ENCODE measurements at regions not wholly inside any gene's neighbourhood (a gene's known extent, or its start where the extent isn't known, plus 50 kb on each side); places are given as distances from the start of the nearest gene placed in this dataset.

GRCh38 chr20:12095180-12095920 is 177.7 kb downstream of the BTBD3 start:
- H3K9ac ChIP-seq (ENCODE audit: insufficient read depth, low read length, poor library complexity, severe bottlenecking), result no peak overlapping the region
- peaks cover 0 to 5% (median 0%) of the 10 kb centered on the region in 7 donors for H3K9me3 Mint-ChIP-seq
- TF ChIP-seq CTCF (IDR thresholded peaks at IDR 0.05), result no peak
- H3K4me1 ChIP-seq (ENCODE audit: control insufficient read depth in 1 of 2, insufficient read depth in 2 of 2, low read length in 2 of 2), result peaks cover 9 to 10% of the 10 kb centered on the region in 2 donors
- H3K4me2 ChIP-seq (replicated peaks; ENCODE audit: extremely low read depth, low read length, poor library complexity, severe bottlenecking), result no peak overlapping the region
- no peaks in the 10 kb centered on the region for H3K9me3 ChIP-seq (replicated peaks in 1 of 2; ENCODE audit: control insufficient read depth in 1 of 2, insufficient read depth in 1 of 2, low read length in 2 of 2)
- no peaks in the 10 kb centered on the region for H3K27me3 ChIP-seq (ENCODE audit: control insufficient read depth in 2 of 2, insufficient read depth in 2 of 2, low read length in 2 of 2)
- intact Hi-C loops (cut with micrococcal nuclease), result no loop called here
- H3K36me3 Mint-ChIP-seq, result no peaks in the 10 kb centered on the region
- peaks cover 0 to 1% (median 0%) of the 10 kb centered on the region in 3 donors for H3K27me3 Mint-ChIP-seq (ENCODE audit: low read depth in 3 of 3)
- H3K4me3 Mint-ChIP-seq, result no peak overlapping the region
- DNase-seq, result no peak
- no peaks in the 10 kb centered on the region for H3K36me3 ChIP-seq (replicated peaks in 1 of 2; ENCODE audit: control insufficient read depth in 1 of 2, insufficient read depth in 2 of 2, low read length in 2 of 2)
- peaks cover 11% of the 10 kb centered on the region for H3K4me1 Mint-ChIP-seq
- H3K27ac ChIP-seq (ENCODE audit: low read depth in 1 of 2, low read length in 2 of 2), result no peak overlapping the region
- no peak overlapping the region for H3K4me3 ChIP-seq (replicated peaks in 1 of 3; ENCODE audit: low read depth in 2 of 3, low read length in 3 of 3)
- WGBS (ENCODE audit: insufficient coverage), result no CpG with 5 or more reads among the region's 5 CpGs
- no peak overlapping the region for H3K27ac Mint-ChIP-seq
- no peak overlapping the region for H2AFZ ChIP-seq (ENCODE audit: insufficient read depth, low read depth, low read length, poor library complexity, severe bottlenecking)
- no peaks in the 10 kb centered on the region for H4K20me1 ChIP-seq (ENCODE audit: insufficient read depth, low read length)
- H3K79me2 ChIP-seq (ENCODE audit: insufficient read depth, low read length), result no peaks in the 10 kb centered on the region

- Histone ChIP-seq H3K4me2 (replicated peaks; ENCODE audit: extremely low read depth, low read length, poor library complexity, severe bottlenecking) (no peak overlapping the region), H4K20me1 (ENCODE audit: insufficient read depth, low read length) (no peaks in the 10 kb centered on the region), H3K9me3 (replicated peaks in 1 of 2; ENCODE audit: control insufficient read depth in 1 of 2, insufficient read depth in 1 of 2, low read length in 2 of 2) (no peaks in the 10 kb centered on the region), H3K9ac (ENCODE audit: insufficient read depth, low read length, poor library complexity, severe bottlenecking) (no peak overlapping the region), H3K27me3 (ENCODE audit: control insufficient read depth in 2 of 2, insufficient read depth in 2 of 2, low read length in 2 of 2) (no peaks in the 10 kb centered on the region), H2AFZ (ENCODE audit: insufficient read depth, low read depth, low read length, poor library complexity, severe bottlenecking) (no peak overlapping the region), H3K79me2 (ENCODE audit: insufficient read depth, low read length) (no peaks in the 10 kb centered on the region), H3K4me1 (ENCODE audit: control insufficient read depth in 1 of 2, insufficient read depth in 2 of 2, low read length in 2 of 2) (peaks cover 2 to 3% of the 10 kb centered on the region in 2 donors), H3K4me3 (replicated peaks in 1 of 3; ENCODE audit: low read depth in 2 of 3, low read length in 3 of 3) (no peak overlapping the region), H3K27ac (ENCODE audit: low read depth in 1 of 2, low read length in 2 of 2) (no peak overlapping the region), H3K36me3 (replicated peaks in 1 of 2; ENCODE audit: control insufficient read depth in 1 of 2, insufficient read depth in 2 of 2, low read length in 2 of 2) (no peaks in the 10 kb centered on the region)
- Mint-ChIP-seq H3K4me1 (no peaks in the 10 kb centered on the region), H3K4me3 (no peak overlapping the region), H3K27me3 (ENCODE audit: low read depth in 3 of 3) (peaks cover 0 to 3% (median 1%) of the 10 kb centered on the region in 3 donors), H3K27ac (no peak overlapping the region), H3K36me3 (no peaks in the 10 kb centered on the region), H3K9me3 (peaks cover 0 to 5% (median 0%) of the 10 kb centered on the region in 7 donors)
- no peak for TF ChIP-seq CTCF (IDR thresholded peaks at IDR 0.05)
- intact Hi-C loops (cut with micrococcal nuclease), result no loop called here
- 85% methylated on average over 2 of the region's 2 CpGs for WGBS (ENCODE audit: insufficient coverage)
- no peak for DNase-seq
These were observed 180.7 kb downstream of the BTBD3 start for GRCh38 chr20:12098421-12098820.

All from CD14-positive monocyte (primary cell).